ENCODE measurements at regions not wholly inside any gene's neighbourhood (a gene's known extent, or its start where the extent isn't known, plus 50 kb on each side); places are given as distances from the start of the nearest gene placed in this dataset.

GRCh38 chr7:104960741-104961448, 53.1 kb upstream of the KMT2E start:
- no peaks in the 10 kb centered on the region for H3K4me1 ChIP-seq
- no peak for DNase-seq
- Mint-ChIP-seq H3K36me3 (ENCODE audit: insufficient read depth, unreplicated experiment) (no peaks in the 10 kb centered on the region), H3K27me3 (ENCODE audit: insufficient read depth, unreplicated experiment) (no peaks in the 10 kb centered on the region), H3K27ac (ENCODE audit: unreplicated experiment) (no peak overlapping the region), H3K4me3 (ENCODE audit: unreplicated experiment) (no peak overlapping the region), H3K9me3 (ENCODE audit: unreplicated experiment) (no peaks in the 10 kb centered on the region), H3K4me1 (ENCODE audit: low read depth, unreplicated experiment) (no peaks in the 10 kb centered on the region)
- TF ChIP-seq, protein P1, sequence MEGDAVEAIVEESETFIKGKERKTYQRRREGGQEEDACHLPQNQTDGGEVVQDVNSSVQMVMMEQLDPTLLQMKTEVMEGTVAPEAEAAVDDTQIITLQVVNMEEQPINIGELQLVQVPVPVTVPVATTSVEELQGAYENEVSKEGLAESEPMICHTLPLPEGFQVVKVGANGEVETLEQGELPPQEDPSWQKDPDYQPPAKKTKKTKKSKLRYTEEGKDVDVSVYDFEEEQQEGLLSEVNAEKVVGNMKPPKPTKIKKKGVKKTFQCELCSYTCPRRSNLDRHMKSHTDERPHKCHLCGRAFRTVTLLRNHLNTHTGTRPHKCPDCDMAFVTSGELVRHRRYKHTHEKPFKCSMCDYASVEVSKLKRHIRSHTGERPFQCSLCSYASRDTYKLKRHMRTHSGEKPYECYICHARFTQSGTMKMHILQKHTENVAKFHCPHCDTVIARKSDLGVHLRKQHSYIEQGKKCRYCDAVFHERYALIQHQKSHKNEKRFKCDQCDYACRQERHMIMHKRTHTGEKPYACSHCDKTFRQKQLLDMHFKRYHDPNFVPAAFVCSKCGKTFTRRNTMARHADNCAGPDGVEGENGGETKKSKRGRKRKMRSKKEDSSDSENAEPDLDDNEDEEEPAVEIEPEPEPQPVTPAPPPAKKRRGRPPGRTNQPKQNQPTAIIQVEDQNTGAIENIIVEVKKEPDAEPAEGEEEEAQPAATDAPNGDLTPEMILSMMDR (IDR thresholded peaks at IDR 0.05; ENCODE audit: insufficient read depth in 1 of 2, low read depth in 1 of 2, low read length in 1 of 2, severe bottlenecking in 1 of 2, unreplicated experiment in 1 of 2) = no peak
- POLR2A ChIA-PET = no interaction called here
- CTCF ChIA-PET = interaction anchor here (0.6 kb wide), 1 partner anchor 42 kb away, joined by 5 read pairs; no protein-coding TSS in a partner anchor
- no peaks in the 10 kb centered on the region for H3K27me3 ChIP-seq (replicated peaks; ENCODE audit: control insufficient read depth, insufficient read depth, low read length)
- H3K36me3 ChIP-seq (ENCODE audit: control insufficient read depth, insufficient read depth, low read length) = no peaks in the 10 kb centered on the region
- no peak overlapping the region for H3K4me3 ChIP-seq (ENCODE audit: low read depth, low read length)
- H3K9me3 ChIP-seq = peaks cover 10% of the 10 kb centered on the region
- no TSS peak for BruUV-seq (replicated peaks)
- intact Hi-C loops (cut with micrococcal nuclease; ENCODE audit: unreplicated experiment) = no loop called here

DNA sequence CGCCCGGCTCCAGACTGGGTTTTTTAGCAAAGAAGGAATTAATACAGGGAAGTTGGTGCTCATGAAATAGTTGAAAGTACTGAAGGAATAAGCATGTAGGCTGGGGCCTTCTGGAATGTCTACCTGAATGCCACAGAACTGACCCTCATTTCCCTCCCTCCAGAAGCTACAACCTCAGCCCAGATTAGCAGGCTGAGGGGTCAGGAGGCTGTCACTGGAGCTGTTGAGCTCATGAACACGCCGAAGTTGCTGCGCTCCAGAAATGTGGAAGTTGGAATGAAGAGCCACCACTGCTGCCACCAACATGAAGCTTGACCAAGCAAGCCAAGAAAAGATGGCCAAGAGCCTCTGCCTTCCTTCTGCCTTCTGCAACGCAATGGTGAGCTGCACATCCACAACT, 52.2 kb upstream of the KMT2E start:
- ChIA-PET CTCF (no interaction called here), POLR2A (no interaction called here)
- H3K4me3 ChIP-seq (ENCODE audit: low read depth, low read length) = no peak overlapping the region
- H3K27me3 ChIP-seq (replicated peaks; ENCODE audit: control insufficient read depth, insufficient read depth, low read length) = no peaks in the 10 kb centered on the region
- no peak overlapping the region for H3K4me3 Mint-ChIP-seq (ENCODE audit: unreplicated experiment)
- DNase-seq = no peak
- H3K9me3 Mint-ChIP-seq (ENCODE audit: unreplicated experiment) = no peaks in the 10 kb centered on the region
- H3K36me3 ChIP-seq (ENCODE audit: control insufficient read depth, insufficient read depth, low read length) = no peaks in the 10 kb centered on the region
- no peaks in the 10 kb centered on the region for H3K4me1 Mint-ChIP-seq (ENCODE audit: low read depth, unreplicated experiment)
- BruUV-seq (replicated peaks) = no TSS peak
- intact Hi-C loops (cut with micrococcal nuclease; ENCODE audit: unreplicated experiment) = no loop called here
- no peaks in the 10 kb centered on the region for H3K27me3 Mint-ChIP-seq (ENCODE audit: insufficient read depth, unreplicated experiment)
- TF ChIP-seq, protein P1 (IDR thresholded peaks at IDR 0.05; ENCODE audit: insufficient read depth in 1 of 2, low read depth in 1 of 2, low read length in 1 of 2, severe bottlenecking in 1 of 2, unreplicated experiment in 1 of 2) = no peak
- H3K36me3 Mint-ChIP-seq (ENCODE audit: insufficient read depth, unreplicated experiment) = peaks cover 2% of the 10 kb centered on the region
- no peak overlapping the region for H3K27ac Mint-ChIP-seq (ENCODE audit: unreplicated experiment)
- peaks cover 10% of the 10 kb centered on the region for H3K9me3 ChIP-seq
- no peaks in the 10 kb centered on the region for H3K4me1 ChIP-seq

DNA sequence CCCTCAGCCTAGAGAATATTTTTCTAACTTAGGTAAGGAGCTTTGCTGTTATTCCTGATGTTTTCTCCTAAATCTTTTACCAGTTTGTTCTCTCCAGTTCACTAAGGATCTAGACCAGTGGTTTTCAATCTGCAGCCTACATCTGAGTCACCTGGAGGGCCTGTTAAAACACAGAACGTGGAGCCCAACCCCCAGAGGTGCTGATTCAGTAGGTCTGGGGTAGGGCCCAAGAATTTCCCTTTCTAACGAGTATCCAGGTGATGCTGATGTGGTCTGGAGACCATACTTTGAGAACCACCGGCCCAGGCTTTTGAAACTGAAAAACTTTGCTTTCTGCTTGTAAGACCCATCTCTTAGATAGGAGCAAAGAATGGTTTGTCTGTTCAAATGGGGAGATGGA, 51.2 kb upstream of the KMT2E start:
- intact Hi-C loops (cut with micrococcal nuclease; ENCODE audit: unreplicated experiment) = no loop called here
- Mint-ChIP-seq H3K27ac (ENCODE audit: unreplicated experiment) (no peak overlapping the region), H3K9me3 (ENCODE audit: unreplicated experiment) (no peaks in the 10 kb centered on the region), H3K4me1 (ENCODE audit: low read depth, unreplicated experiment) (no peaks in the 10 kb centered on the region), H3K4me3 (ENCODE audit: unreplicated experiment) (no peak overlapping the region), H3K27me3 (ENCODE audit: insufficient read depth, unreplicated experiment) (no peaks in the 10 kb centered on the region), H3K36me3 (ENCODE audit: insufficient read depth, unreplicated experiment) (peaks cover 7% of the 10 kb centered on the region)
- no peak for DNase-seq
- no peaks in the 10 kb centered on the region for H3K4me1 ChIP-seq
- H3K9me3 ChIP-seq = peaks cover 10% of the 10 kb centered on the region
- TF ChIP-seq, protein P1 (IDR thresholded peaks at IDR 0.05; ENCODE audit: insufficient read depth in 1 of 2, low read depth in 1 of 2, low read length in 1 of 2, severe bottlenecking in 1 of 2, unreplicated experiment in 1 of 2) = no peak
- POLR2A ChIA-PET = no interaction called here
- no peaks in the 10 kb centered on the region for H3K27me3 ChIP-seq (replicated peaks; ENCODE audit: control insufficient read depth, insufficient read depth, low read length)
- H3K36me3 ChIP-seq (ENCODE audit: control insufficient read depth, insufficient read depth, low read length) = no peaks in the 10 kb centered on the region
- CTCF ChIA-PET = no interaction called here
- BruUV-seq (replicated peaks) = no TSS peak
- H3K4me3 ChIP-seq (ENCODE audit: low read depth, low read length) = no peak overlapping the region
